ENCODE measurements at regions not wholly inside any gene's neighbourhood (a gene's known extent, or its start where the extent isn't known, plus 50 kb on each side); places are given as distances from the start of the nearest gene placed in this dataset.

- TF ChIP-seq REST (IDR thresholded peaks at IDR 0.05; ENCODE audit: unreplicated experiment) = no peak
- TF ChIP-seq EZH2 (IDR thresholded peaks at IDR 0.05; ENCODE audit: low read depth, unreplicated experiment) = no peak
- no peak for TF ChIP-seq NANOG (IDR thresholded peaks at IDR 0.05; ENCODE audit: borderline replicate concordance)
- no peak for TF ChIP-seq JUNB (IDR thresholded peaks at IDR 0.05; ENCODE audit: unreplicated experiment)
- TF ChIP-seq CREB1 (CRISPR knock-in tag; IDR thresholded peaks at IDR 0.05; ENCODE audit: low read depth) = no peak
- TF ChIP-seq EZH2phosphoT487 (IDR thresholded peaks at IDR 0.05; ENCODE audit: unreplicated experiment) = no peak
- TF ChIP-seq, protein P1, sequence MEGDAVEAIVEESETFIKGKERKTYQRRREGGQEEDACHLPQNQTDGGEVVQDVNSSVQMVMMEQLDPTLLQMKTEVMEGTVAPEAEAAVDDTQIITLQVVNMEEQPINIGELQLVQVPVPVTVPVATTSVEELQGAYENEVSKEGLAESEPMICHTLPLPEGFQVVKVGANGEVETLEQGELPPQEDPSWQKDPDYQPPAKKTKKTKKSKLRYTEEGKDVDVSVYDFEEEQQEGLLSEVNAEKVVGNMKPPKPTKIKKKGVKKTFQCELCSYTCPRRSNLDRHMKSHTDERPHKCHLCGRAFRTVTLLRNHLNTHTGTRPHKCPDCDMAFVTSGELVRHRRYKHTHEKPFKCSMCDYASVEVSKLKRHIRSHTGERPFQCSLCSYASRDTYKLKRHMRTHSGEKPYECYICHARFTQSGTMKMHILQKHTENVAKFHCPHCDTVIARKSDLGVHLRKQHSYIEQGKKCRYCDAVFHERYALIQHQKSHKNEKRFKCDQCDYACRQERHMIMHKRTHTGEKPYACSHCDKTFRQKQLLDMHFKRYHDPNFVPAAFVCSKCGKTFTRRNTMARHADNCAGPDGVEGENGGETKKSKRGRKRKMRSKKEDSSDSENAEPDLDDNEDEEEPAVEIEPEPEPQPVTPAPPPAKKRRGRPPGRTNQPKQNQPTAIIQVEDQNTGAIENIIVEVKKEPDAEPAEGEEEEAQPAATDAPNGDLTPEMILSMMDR (conservative IDR thresholded peaks at IDR 0.05; ENCODE audit: low read depth in 2 of 2) = no peak
- TF ChIP-seq POLR2AphosphoS5 (IDR thresholded peaks at IDR 0.05; ENCODE audit: low read depth) = no peak
- TF ChIP-seq, protein P2, sequence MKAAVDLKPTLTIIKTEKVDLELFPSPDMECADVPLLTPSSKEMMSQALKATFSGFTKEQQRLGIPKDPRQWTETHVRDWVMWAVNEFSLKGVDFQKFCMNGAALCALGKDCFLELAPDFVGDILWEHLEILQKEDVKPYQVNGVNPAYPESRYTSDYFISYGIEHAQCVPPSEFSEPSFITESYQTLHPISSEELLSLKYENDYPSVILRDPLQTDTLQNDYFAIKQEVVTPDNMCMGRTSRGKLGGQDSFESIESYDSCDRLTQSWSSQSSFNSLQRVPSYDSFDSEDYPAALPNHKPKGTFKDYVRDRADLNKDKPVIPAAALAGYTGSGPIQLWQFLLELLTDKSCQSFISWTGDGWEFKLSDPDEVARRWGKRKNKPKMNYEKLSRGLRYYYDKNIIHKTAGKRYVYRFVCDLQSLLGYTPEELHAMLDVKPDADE (IDR thresholded peaks at IDR 0.05) = no peak
- no peak for TF ChIP-seq ZNF114 (CRISPR knock-in tag; IDR thresholded peaks at IDR 0.05)
- TF ChIP-seq ZNF331 (CRISPR knock-in tag; IDR thresholded peaks at IDR 0.05; ENCODE audit: low read depth) = no peak
These were observed 1973.9 kb upstream of the FLRT2 start (continued) for GRCh38 chr14:83556065-83556464.

- no peaks in the 10 kb centered on the region for H3K36me3 ChIP-seq (ENCODE audit: insufficient read depth)
- no peaks in the 10 kb centered on the region for H3K27me3 ChIP-seq (ENCODE audit: insufficient read depth)
- no peak overlapping the region for H3K4me3 Mint-ChIP-seq
- no peaks in the 10 kb centered on the region for H4K20me1 ChIP-seq (replicated peaks; ENCODE audit: insufficient read depth)
- H3K4me3 ChIP-seq = no peak overlapping the region
- no peak overlapping the region for H3K27ac Mint-ChIP-seq
- H3F3A ChIP-seq (replicated peaks; ENCODE audit: low read depth) = no peaks in the 10 kb centered on the region
- ATAC-seq = no peak
- H3K79me2 ChIP-seq (replicated peaks; ENCODE audit: insufficient read depth) = no peaks in the 10 kb centered on the region
- DNase-seq (ENCODE audit: low spot score) = no peak
- H3K27me3 Mint-ChIP-seq (ENCODE audit: insufficient read depth, low read depth, poor library complexity) = no peaks in the 10 kb centered on the region
- H3K9me3 Mint-ChIP-seq = peaks cover 4% of the 10 kb centered on the region; the same call in 1 of the 3 replicates
- no peaks in the 10 kb centered on the region for H3K4me1 ChIP-seq (ENCODE audit: insufficient read depth)
- no peak overlapping the region for H2AFZ ChIP-seq
- H3K9me2 ChIP-seq (ENCODE audit: insufficient read depth) = no peaks in the 10 kb centered on the region
- no peaks in the 10 kb centered on the region for H3K4me1 Mint-ChIP-seq
- no peak overlapping the region for H3K27ac ChIP-seq (ENCODE audit: low read depth)
- no peaks in the 10 kb centered on the region for H3K36me3 Mint-ChIP-seq (ENCODE audit: low read depth)
- no peak overlapping the region for H3K4me2 ChIP-seq
- TF ChIP-seq ZNF462 (CRISPR knock-in tag; IDR thresholded peaks at IDR 0.05) (no peak), POLR2AphosphoS5 (IDR thresholded peaks at IDR 0.05; ENCODE audit: low read depth) (no peak), CREB1 (CRISPR knock-in tag; IDR thresholded peaks at IDR 0.05; ENCODE audit: low read depth) (no peak), JUNB (IDR thresholded peaks at IDR 0.05; ENCODE audit: unreplicated experiment) (no peak)
These were observed 1973.0 kb upstream of the FLRT2 start for GRCh38 chr14:83556746-83557453.

Data from GM23338 (cell line).